Uterus (tissue), 3 donors: ENCODE measurements at regions not wholly inside any gene's neighbourhood (a gene's known extent, or its start where the extent isn't known, plus 50 kb on each side); places are given as distances from the start of the nearest gene placed in this dataset.

ENCODE experiments used
- DNase-seq, 2 donors: peaks; one replicate each; pipeline ENCODE4 v3.0.0-alpha.2; 2019 to 2020
- H3K27ac ChIP-seq, 2 donors: fragments of 200-600 bp; sonication (generic); 1 replicate in 1 of 2; 2 replicates in 1 of 2; pipeline ENCODE4 v1.5.1; 2016 to 2018
- H3K27me3 ChIP-seq, 2 donors: fragments of 200-600 bp; sonication (generic); one replicate each; pipeline ENCODE4 v1.5.1; 2018 to 2019; ENCODE audit warnings: control low read depth in 1 of 2
- H3K36me3 ChIP-seq, 2 donors: fragments of 200-600 bp; sonication (generic); one replicate each; pipeline ENCODE4 v1.5.1; 2019; ENCODE audit warnings: control low read depth in 1 of 2
- H3K4me1 ChIP-seq, 2 donors: fragments of 200-600 bp; sonication (generic); one replicate each; pipeline ENCODE4 v1.5.1; 2018 to 2019; ENCODE audit warnings: control low read depth in 1 of 2
- H3K4me3 ChIP-seq, 2 donors: fragments of 200-600 bp; sonication (generic); 1 replicate in 1 of 2; 2 replicates in 1 of 2; pipeline ENCODE4 v1.5.1; 2018 to 2019; ENCODE audit warnings: mild to moderate bottlenecking in 1 of 2
- H3K9me3 ChIP-seq, 2 donors: fragments of 200-600 bp; sonication (generic); one replicate each; pipeline ENCODE4 v1.5.1; 2019; ENCODE audit warnings: control low read depth in 1 of 2
- POLR2A ChIP-seq, 2 donors: fragments of 450-650 bp; IDR thresholded peaks; one replicate each; pipeline ENCODE4 v1.6.1; 2016; ENCODE audit warnings: antibody characterized with exemption in 2 of 2, mild to moderate bottlenecking in 1 of 2, moderate library complexity in 1 of 2
- intact Hi-C: fragments of 100-400 bp; cut with DNase I; formaldehyde crosslinking; loops from one replicate; pipeline ENCODE4 v1.15.1; 2023; ENCODE audit warnings: low total_unique reads
- TF ChIP-seq, protein P1 (sequence below), 4 experiments: fragments of 200-600 bp in 2 of 4; fragments of 450-650 bp in 2 of 4; sonication (generic) in 2 of 4; IDR thresholded peaks; one replicate each; pipeline ENCODE4 v1.5.1; 2016 to 2019; ENCODE audit warnings: antibody characterized with exemption in 4 of 4, mild to moderate bottlenecking in 2 of 4, moderate library complexity in 1 of 4
- donor health status: DM: yes; HTN: yes; CAD: no.

- Histone ChIP-seq H3K4me1 (no peaks in the 10 kb centered on the region), H3K27ac (no peak overlapping the region), H3K36me3 (no peaks in the 10 kb centered on the region), H3K9me3 (no peaks in the 10 kb centered on the region), H3K27me3 (no peaks in the 10 kb centered on the region), H3K4me3 (no peak overlapping the region)
- DNase-seq = no peak
- intact Hi-C loops = no loop called here
- TF ChIP-seq POLR2A (IDR thresholded peaks at IDR 0.05) = no peak
- TF ChIP-seq, protein P1, sequence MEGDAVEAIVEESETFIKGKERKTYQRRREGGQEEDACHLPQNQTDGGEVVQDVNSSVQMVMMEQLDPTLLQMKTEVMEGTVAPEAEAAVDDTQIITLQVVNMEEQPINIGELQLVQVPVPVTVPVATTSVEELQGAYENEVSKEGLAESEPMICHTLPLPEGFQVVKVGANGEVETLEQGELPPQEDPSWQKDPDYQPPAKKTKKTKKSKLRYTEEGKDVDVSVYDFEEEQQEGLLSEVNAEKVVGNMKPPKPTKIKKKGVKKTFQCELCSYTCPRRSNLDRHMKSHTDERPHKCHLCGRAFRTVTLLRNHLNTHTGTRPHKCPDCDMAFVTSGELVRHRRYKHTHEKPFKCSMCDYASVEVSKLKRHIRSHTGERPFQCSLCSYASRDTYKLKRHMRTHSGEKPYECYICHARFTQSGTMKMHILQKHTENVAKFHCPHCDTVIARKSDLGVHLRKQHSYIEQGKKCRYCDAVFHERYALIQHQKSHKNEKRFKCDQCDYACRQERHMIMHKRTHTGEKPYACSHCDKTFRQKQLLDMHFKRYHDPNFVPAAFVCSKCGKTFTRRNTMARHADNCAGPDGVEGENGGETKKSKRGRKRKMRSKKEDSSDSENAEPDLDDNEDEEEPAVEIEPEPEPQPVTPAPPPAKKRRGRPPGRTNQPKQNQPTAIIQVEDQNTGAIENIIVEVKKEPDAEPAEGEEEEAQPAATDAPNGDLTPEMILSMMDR (IDR thresholded peaks at IDR 0.05) = no peak
These were observed 288.5 kb upstream of the POU3F1 start for GRCh38 chr1:38334930-38335592.

DNA sequence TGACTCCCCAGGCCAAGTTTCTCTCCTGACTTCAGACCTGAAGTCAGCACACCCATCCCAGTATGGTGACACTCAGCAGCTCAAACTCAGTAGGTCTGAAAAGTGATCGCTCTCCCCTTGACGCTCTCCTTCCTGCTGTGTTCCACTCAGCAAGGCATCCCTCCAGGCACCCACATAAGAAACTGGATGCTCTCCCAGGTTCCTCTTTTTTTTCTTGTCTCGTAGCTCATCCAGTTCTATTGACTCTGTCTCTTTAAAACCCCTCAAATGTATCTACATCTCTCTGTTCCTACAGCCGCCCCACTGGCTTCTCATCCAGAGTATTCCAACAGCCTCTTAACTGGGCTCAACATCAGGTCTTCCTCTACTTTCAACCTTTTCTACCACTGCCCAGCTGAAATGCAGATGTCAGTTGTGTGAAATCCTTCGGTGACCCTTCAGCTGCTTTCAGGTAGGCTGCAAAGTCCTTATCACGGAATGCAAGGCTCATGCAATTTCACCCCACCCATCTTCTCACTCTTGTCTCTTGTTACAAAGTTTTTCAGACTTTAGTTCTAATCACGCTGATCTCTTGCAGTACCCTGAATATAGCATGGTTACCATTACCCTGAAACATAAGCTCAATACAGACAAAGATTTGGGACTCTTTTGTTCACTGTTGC, 286.2 kb upstream of the POU3F1 start:
- no peak for DNase-seq
- TF ChIP-seq, protein P1 (IDR thresholded peaks at IDR 0.05) = no peak
- no peak for TF ChIP-seq POLR2A (IDR thresholded peaks at IDR 0.05)
- H3K9me3 ChIP-seq = no peaks in the 10 kb centered on the region
- H3K27me3 ChIP-seq = no peaks in the 10 kb centered on the region
- no peaks in the 10 kb centered on the region for H3K4me1 ChIP-seq
- intact Hi-C loops = no loop called here
- no peak overlapping the region for H3K4me3 ChIP-seq
- no peak overlapping the region for H3K27ac ChIP-seq
- no peaks in the 10 kb centered on the region for H3K36me3 ChIP-seq

- DNase-seq = no peak
- Histone ChIP-seq H3K27me3 (no peaks in the 10 kb centered on the region), H3K27ac (no peak overlapping the region), H3K4me1 (no peaks in the 10 kb centered on the region), H3K9me3 (no peaks in the 10 kb centered on the region), H3K36me3 (no peaks in the 10 kb centered on the region), H3K4me3 (no peak overlapping the region)
- intact Hi-C loops = no loop called here
- TF ChIP-seq, protein P1 (IDR thresholded peaks at IDR 0.05) = no peak
- no peak for TF ChIP-seq POLR2A (IDR thresholded peaks at IDR 0.05)
These were observed 285.1 kb upstream of the POU3F1 start for GRCh38 chr1:38331496-38332210.

- intact Hi-C loops = no loop called here
- Histone ChIP-seq H3K4me1 (no peaks in the 10 kb centered on the region), H3K27ac (no peak overlapping the region), H3K4me3 (no peak overlapping the region), H3K27me3 (no peaks in the 10 kb centered on the region), H3K9me3 (no peaks in the 10 kb centered on the region), H3K36me3 (no peaks in the 10 kb centered on the region)
- TF ChIP-seq, protein P1 (IDR thresholded peaks at IDR 0.05) = no peak
- no peak for TF ChIP-seq POLR2A (IDR thresholded peaks at IDR 0.05)
- DNase-seq = no peak
These were observed 284.2 kb upstream of the POU3F1 start for GRCh38 chr1:38330799-38331198.

GRCh38 chr1:38329644-38330043, 283.1 kb upstream of the POU3F1 start:
- Histone ChIP-seq H3K36me3 (no peaks in the 10 kb centered on the region), H3K27ac (no peak overlapping the region), H3K4me1 (no peaks in the 10 kb centered on the region), H3K4me3 (no peak overlapping the region), H3K27me3 (no peaks in the 10 kb centered on the region), H3K9me3 (no peaks in the 10 kb centered on the region)
- intact Hi-C loops = no loop called here
- no peak for TF ChIP-seq POLR2A (IDR thresholded peaks at IDR 0.05)
- TF ChIP-seq, protein P1 (IDR thresholded peaks at IDR 0.05) = no peak
- no peak for DNase-seq
